ENCODE measurements at regions not wholly inside any gene's neighbourhood (a gene's known extent, or its start where the extent isn't known, plus 50 kb on each side); places are given as distances from the start of the nearest gene placed in this dataset.

DNA sequence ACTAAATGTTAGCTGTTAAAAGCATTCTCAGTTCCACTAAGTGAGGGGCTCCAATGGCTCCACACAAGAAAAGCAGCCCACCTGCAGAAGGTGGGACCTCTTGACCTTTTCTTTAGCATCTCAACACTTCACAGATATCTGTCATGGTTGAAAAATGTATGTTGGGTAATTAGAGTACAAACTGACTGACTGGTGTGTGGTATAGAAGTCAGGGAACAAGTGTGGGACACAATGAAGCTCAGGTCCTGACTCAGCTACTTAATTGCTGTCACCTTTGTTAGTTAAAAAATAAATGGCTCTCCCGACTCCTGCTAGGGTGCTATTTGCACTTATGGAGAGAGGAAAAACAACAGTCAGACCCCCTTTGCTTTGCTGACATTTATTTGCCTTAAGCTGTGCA is 299.0 kb downstream of the TTC6 start:
- DNase-seq (ENCODE audit: low spot score): no peak

DNA sequence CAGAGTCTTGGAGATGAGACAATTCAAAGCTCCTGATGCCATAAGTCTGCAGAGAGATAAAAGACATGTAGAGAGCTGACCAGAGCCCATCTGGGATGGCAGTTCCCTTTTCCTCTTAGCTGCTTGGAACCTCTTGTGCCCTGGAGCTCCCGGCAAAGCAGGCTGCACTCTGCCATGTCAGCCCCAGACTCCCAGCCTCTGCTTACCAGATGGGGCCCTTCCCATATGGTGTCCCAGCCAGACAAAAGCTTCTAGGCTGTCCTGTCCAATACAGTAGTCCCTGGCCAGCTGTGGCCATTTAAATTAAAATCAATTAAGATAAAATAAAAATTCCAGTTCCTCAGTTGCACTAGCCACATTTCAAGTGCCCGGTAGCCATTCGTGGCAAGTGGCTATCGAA is 303.9 kb downstream of the TTC6 start:
- DNase-seq (ENCODE audit: low spot score): no peak

DNA sequence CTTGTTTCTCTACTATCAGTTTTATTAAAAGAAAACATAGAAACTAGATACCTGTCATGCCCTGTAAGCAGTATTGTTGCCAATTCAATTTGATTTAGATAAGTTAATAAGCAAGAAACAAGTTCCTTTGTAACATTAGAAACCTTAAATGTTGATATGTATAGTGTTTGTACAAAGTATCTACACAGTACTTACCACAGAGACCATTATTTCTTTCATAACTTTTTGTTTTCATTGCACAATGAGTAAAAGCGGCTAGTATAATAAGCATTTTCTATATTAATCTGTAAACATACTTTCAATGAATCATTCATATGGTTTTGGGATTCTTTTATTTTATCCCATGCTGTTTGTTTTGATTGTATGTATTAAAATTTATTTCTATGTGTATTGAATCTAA is 305.1 kb downstream of the TTC6 start:
- no peak for DNase-seq (ENCODE audit: low spot score)

DNA sequence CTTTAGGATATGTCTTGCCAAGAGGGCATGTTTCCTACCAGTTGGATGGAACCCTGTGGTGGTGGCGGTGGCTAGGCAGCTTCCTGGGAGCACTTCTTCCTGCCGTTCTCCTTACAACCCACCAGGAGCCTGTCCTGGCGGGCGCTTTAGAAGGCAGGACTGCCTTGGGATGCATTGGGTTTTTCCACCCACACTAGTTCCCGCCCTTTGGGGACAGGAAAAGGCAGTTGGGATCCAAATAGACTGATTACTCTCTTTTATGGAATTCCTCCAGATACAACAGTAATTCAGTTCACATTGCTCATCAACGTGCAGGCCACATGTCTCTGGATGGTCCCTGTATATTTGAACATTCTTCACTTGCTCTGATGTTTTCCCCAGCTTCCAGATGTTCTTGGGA is 305.7 kb upstream of the SSTR1 start:
- no peak for DNase-seq (ENCODE audit: low spot score)

DNA sequence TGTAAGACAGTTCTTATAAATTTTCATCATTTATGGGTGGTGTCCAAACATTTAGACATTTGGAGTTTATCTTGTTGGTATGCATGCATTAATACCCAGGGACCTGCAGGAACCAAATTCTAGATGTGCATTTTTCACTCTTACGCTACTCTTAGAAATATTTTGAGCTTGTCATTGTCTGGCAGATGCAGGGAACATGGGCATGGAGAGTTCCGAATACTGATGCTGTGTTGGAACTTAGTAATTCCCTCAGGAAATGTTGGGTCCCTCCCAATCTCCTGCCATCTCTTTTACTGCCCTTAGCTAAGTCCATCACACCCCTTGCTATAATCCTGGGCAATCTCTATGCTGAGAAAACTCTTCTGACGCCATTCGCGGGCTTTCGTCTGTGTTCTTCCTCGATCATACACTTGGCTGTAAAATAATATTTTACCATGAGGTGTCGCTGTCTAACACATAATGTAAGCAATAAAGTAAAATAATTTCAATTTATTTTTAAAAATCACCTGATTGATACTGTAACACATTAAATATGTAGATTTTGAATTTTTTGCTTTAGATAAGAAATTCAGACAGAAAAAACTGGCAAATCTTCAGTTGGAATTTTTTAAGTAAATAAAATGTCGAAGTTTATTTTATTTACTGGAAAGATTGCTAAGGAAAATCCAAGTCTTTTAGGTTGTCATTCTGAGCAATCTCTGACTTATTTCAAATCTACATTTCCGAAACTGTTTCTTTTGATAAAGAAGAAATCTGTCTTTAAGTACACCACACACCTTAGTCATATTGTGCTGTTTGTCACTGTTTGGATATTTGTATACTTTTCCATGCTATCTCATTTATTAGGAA is 304.1 kb upstream of the SSTR1 start:
- peak; percentile 3 for DNase-seq (ENCODE audit: low spot score)

DNA sequence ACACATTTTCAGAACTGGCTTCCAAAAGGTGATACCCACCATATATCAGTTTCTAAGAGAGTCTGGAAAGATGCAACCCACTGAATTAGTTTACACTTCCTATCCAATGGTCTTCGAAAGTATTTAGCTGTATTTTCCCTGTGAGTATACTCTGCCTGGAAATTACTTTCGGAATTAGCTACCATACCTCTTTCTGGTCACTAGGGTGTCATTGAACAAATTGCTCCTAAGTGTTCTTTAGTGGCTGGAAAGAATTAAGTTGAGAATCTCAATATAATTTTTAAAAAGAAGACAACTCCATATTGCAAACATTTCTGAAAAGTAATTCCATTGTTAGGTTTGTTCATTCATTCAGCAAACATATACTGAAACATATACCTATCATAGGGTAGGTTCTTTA is 283.1 kb upstream of the SSTR1 start:
- DNase-seq (ENCODE audit: low spot score): no peak

DNA sequence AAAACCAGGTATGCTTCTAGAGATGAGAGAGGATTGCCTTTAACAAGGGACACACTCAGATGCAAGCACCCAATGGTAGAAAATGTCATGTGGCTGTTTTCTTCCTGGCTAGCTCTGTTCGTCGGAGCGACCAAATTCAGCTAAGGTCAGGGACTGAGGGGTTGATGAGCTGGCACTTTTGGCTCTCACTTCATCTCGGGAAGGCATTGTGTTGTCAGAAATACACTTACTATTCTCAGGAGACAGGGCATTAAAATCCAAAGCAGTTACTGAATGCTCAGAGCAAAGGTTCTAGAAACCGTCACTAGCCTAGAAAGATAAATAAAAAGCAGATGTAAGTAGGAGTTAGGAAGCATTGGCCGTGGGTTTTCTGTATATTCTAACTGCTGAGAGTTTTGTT is 275.7 kb upstream of the SSTR1 start:
- no peak for DNase-seq (ENCODE audit: low spot score)

DNA sequence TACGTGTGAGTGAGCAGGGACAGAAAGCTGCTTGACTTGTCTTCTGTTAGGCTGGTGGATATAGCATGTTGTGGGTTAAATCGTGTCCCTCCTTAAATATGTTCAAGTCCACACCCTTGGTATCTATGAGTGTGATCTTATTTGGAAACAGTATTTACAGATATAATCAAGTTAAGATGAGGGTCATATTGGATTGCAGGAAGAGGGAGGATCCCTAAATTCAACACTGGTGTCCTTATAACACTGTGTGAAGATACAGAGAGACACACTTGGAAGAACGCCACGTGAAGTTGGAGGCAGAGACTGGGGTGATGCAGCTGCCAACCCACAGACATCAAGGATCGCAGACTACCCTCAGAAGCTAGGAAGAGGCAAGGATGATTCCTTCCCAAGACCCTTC is 275.2 kb upstream of the SSTR1 start:
- DNase-seq (ENCODE audit: low spot score): no peak

DNA sequence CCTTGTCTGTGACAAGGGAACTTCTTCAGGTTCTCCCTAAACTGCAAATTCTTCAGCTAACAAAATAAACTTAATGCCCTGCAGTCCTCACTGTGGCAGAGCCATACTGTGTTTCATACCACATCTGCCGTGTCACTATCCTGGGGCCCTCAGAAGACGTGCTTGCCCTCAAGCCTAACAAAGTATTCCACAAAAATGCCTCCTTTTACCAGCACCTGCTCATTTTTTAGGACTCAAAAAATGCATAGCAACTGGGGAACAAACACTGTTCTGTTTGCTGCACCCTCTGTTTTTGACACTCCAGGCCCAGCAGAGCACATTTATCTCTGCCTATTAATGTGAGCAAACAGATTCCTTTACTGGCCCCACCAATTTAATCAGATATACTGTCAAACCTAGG is 270.7 kb upstream of the SSTR1 start:
- no peak for DNase-seq (ENCODE audit: low spot score)

DNA sequence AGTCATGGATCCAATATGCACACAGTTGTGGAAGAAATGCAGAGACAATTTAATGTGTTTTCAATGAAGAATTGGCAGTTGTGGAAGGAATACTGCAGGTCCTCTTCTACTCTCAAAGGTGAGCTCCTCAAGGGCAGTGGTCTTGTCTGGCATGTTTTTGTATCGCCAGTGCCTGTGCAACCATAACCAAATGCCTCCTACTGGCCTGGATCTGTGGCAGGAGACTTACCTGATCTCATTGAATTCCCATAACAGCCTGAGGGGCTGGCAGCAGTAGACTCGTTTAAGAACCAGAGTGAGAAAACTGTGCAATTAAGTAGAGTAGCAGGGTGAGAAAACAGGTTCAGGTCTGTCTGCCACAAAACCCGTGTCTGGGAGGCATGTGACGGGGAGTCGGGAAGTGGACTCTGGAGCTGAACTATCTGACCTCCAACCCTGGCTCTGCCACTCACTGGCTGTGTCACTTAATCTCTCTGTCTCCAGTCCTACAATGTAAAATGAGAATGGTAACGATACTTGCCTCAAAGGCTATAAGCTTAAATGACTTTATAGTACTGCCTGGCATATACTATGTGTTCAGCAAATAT is 268.2 kb upstream of the SSTR1 start:
- DNase-seq (ENCODE audit: low spot score): no peak

DNA sequence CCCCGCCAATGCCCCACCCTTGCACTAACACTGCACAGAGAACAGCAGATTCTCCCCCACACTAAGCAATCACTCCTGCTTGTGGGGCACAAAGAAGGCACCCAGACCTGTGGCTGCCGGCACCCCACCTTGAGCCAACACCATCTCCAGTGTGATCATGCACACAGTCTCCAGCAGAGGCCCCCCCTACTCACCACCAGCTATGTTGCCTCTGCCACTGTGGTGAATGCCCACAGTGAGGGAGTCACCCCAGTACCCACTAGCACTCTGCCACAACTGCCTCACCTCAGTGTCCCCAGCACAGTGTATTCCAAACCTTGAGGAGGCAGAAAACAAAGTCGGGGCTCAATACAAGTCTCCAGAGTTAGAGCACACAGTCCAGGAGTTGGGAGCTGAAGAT is 261.7 kb upstream of the SSTR1 start:
- DNase-seq (ENCODE audit: low spot score): no peak

DNA sequence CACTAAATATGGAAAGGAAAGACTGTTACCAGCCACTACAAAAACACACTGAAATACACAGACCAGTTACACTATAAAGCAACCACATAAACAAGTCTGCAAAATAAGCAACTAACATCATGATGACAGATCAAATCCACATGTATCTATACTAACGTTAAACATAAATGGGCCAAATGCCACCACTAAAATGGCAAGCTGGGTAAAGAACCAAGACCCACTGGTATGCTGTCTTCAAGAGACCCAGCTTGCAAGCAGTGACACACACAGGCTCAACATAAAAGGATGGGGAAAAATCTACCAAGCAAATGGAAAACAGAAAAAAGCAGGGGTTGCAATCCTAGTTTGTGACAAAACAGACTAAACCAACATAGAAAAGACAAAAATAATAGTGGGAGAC is 260.9 kb upstream of the SSTR1 start:
- DNase-seq (ENCODE audit: low spot score): no peak

DNA sequence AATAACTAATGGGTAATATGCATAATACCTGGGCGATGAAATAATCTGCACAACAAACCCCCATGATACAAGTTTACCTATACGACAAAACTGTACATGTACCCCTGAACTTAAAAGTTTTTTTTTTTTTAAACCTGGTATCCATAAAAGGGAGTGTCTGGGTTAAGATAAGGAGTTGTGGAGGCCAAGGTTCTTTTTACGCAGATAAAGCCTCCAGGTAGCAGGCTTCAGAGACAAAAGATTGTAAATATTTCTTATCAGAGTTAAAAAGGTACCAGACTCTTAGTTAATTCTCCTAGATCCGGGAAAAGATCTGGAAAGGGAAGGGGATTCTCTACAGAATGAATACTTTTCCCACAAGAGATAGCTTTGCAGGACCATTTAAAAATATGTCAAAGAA is 259.4 kb upstream of the SSTR1 start:
- no peak for DNase-seq (ENCODE audit: low spot score)

DNA sequence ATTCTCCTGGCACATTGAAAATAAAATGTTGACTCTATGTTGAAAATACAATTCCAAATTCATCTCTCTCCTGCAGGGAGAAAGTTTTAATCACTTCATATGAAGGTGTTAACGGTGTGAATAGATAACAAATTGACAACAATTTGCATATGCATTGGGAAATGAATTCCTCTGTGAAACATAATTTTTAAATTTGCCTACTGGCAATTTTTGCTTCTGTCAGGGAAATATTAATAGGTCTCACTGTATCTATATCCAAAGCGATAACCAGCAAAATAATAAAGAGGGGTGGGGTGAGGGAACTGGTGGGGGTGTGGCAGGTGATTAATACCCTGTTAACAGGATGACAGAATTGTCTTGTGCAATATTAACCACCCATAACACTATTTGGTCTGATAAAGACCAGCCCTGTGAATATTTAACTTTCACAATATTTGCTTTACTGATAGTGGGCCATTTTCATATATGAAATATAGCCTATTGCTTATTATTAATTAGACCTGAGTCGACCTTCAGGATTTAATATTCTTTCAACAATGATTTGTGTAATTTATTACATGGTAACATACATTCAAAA is 239.0 kb upstream of the SSTR1 start:
- no peak for DNase-seq (ENCODE audit: low spot score)

DNA sequence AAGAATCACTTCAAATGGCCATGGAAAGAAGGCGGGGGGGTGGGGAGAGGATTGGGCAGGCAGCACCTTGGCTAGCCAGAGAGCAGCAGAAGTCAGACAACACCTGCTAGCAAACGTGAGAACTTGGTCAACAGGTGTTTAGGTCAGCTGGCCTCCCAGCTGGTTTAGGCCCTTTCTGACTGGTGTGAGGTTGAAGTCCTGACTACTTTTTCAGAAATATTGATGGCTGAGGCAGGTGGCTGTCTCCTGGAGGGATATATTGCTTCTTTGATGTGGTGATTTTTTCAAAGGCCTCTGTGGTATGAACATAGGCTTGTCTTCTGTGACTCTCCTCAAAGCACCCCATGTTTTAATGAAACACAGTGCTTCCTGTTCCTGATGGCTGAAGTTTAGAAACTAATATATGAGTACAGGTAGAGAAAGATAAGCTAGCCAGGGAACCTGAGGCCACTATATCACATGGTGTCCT is 238.2 kb upstream of the SSTR1 start:
- no peak for DNase-seq (ENCODE audit: low spot score)

DNA sequence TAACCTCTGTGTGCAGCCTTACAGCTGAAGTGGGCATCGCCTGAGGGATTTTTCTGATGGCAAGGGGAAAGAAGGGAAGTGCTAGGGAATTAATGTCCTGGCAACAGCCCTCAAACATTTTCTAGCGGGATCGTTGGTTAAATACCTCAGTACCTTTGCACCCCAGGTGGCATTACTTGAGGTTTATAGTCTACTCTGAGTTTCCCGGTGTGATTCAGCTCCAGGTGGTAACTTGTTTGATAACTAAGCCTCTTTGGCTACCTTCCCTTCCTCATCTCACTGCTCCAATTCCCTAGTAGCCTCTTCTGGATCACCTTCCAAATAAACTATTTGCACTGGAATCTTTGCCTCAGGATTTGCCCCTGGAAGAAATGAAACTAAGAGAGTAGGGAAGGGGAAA is 237.0 kb upstream of the SSTR1 start:
- DNase-seq (ENCODE audit: low spot score): no peak

DNA sequence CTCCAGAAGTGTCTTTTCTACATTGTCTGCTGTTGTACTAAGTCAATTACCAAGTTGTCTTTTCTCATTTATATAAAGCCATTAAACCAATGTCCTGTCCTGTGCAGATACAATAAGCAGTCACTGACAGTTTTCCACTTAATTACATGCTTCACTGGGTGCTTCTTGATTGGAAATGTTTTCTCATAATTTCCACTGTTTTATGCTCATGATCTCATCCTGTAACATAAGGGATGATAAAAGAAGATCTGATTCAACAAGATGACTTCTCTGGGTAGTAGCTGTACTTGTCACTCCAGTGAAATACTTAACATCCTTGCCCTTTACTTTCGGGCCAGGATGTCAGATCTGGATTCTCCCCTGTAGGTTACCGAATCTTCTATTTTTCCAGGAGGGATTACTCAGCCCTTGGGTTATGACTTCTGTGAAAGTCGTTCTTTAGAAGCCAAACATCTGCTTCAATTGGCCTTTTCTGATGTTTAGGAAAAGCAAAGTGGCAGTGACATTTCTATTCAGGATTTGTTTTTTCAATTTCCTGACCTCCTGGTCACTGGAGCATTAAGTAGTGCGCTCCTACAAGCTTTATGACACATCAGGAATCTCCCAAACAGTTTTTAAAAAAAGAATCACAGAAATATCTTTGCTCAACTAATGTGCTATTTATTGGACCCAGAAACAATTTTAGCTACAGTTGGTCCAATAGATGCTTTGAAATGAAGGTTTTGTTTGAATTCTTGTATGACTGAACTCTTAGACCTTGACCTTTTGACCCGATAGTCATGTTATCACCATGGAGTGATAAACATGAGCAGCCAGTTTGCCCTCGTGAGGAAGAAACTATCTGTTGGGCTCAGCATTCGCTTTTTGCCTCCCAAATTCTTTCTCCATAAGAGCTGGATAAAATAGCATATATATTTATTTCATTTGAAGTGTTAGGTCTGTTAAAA is 234.5 kb upstream of the SSTR1 start:
- DNase-seq (ENCODE audit: low spot score): no peak

DNA sequence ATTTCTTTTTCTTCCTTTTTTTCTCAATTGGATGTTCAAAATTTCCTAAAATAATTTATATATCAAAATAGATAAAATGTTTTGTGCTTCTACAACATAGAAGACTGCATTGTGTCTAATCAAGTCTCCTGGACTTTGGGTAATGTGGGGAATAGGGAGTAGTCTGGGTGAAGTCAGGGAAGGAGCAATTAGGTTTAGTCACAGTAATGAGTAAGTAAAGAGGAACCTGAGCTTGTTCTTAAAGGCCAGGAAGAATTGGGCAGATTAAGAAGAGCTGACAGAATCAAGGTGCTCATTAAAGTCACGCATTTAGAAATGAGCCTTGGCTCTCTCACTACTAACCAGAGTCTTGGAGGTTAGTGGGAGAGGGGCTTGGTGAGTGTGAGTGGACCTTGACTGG is 233.3 kb upstream of the SSTR1 start:
- DNase-seq (ENCODE audit: low spot score): no peak

DNA sequence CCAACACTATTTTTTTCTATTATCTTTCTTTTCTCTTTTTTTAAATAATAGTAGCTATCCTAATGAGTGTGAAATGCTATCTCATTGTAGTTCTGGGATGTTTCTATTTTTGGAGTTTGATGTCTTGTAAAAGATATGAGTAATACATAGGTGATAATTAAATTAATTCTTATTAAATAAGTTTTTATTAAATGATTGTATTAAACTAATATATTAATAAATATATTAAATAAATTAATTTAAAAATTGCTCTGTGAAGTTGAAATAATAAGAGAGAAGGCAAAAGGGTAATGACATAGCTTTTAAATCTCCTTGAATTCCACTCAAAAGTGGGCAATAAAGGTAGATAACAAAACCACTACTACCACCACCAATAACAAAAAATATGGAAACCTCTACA is 230.2 kb upstream of the SSTR1 start:
- DNase-seq (ENCODE audit: low spot score): no peak

DNA sequence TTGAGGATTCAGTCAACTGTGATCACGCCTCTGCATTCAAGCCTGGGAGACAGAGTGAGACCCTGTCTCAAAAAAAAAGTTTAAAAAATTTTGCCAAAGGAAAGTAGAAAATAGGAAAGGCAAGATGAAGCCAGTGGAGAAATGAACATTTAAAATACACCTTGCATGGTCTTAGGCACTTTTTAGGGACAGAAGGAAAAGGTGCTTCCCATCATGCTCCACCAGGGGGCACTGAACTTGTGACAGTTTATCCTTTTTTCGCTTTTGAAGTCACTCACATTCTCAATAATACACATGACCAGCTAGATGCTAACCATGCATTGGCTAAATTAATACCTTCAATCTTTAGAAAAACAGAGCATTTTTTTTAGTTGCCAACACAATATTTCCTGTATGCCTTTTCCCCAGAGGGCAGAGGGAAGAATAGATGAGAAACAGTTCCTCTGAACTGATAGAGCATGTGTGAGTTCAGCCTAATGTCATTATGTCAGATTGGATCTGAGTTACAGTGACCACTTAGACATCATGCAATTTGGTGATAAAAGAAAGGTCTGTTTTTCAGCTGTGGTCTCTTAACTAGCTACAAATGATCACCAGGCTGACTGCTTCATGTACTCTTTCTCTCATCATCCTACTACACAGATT is 221.8 kb upstream of the SSTR1 start:
- DNase-seq (ENCODE audit: low spot score): peak; percentile 5

DNA sequence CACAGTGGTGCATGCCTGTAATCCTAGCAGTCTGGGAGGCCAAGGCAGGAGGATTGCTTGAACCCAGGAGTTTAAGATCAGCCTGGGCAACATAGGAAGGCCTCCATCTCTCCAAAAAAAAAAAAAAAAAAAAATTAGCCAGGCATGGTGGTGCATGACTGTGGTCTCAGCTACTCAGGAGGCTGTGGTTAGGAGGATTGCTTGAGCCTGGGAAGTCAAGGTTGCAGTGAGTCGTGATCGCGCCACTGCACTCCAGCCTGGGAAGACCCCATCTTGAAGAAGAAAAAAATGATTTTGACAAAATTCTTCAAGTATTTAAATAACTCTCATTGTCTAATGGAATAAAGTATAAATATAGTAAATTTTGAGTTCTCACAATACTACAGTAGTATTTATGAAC is 219.2 kb upstream of the SSTR1 start:
- no peak for DNase-seq (ENCODE audit: low spot score)

DNA sequence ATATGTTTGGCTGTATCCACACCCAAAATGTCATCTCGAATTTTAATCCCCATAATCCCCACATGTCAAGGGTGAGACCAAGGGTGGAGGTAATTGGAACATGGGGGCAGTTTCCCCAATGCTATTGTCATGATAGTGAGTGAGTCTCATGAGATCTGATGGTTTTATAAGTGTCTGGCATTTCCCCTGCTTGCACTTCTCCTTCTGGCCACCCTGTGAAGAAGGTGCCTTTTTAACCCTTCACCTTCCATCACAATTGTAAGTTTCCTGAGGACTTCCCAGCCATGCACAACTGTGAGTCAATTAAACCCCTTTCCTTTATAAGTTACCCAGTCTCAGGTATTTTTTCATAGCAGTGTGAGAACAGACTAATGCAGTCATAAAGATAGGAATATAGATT is 216.7 kb upstream of the SSTR1 start:
- no peak for DNase-seq (ENCODE audit: low spot score)
